A549 (cell line): ENCODE measurements at regions not wholly inside any gene's neighbourhood (a gene's known extent, or its start where the extent isn't known, plus 50 kb on each side); places are given as distances from the start of the nearest gene placed in this dataset.
"Not testable (repeated sequence)": the region's sequence is repeated elsewhere in the genome, so short reads cannot be mapped to it uniquely, and the experiment has no call there.

Source experiments
- ATAC-seq, 2 experiments: fragments of 200-7000 bp in 1 of 2; fragments of >200 bp in 1 of 2; cut with Nextera tagmentation in 1 of 2; cut with Tn5 transposase in 1 of 2; 3 replicates each; pipeline versions ENCODE4 v1.8.0 to v1.9.1; 2018 to 2020; ENCODE audit warnings: mild to moderate bottlenecking in 1 of 2, moderate library complexity in 1 of 2
- CTCF ChIA-PET: fragments of 300-600 bp; sonication (Branson Sonifier 250); formaldehyde crosslinking; extraction: SDS; loops from one replicate; lab custom pipeline; 2021; ENCODE audit warnings: antibody characterized with exemption, inconsistent platforms; lab: Yijun Ruan, JAX
- POLR2A ChIA-PET: fragments of 350-600 bp; formaldehyde crosslinking; extraction: SDS; loops from one replicate; lab custom pipeline; 2021; ENCODE audit warnings: antibody characterized with exemption, inconsistent platforms; lab: Yijun Ruan, JAX
- DNase-seq, 2 experiments: peaks; one replicate each; pipeline versions ENCODE4 v3.0.0 to v3.0.0-alpha.2; 2011 to 2016; ENCODE audit warnings: low read depth in 1 of 2, low spot score in 1 of 2
- FAIRE-seq: peaks from 2 replicates; lab custom pipeline; 2011; peaks lifted over from hg19 to GRCh38; lab: Jason Lieb, UNC
- H3K27ac ChIP-seq, 2 experiments: fragments of >200 bp; sonication (Bioruptor Twin); formaldehyde crosslinking; 3 replicates each; pipeline ENCODE4 v1.5.1; 2016 to 2017
- H3K4me1 ChIP-seq: fragments of >200 bp; sonication (Bioruptor Twin); formaldehyde crosslinking; 3 replicates; pipeline ENCODE4 v1.6.1; 2016
- H3K4me2 ChIP-seq: fragments of >200 bp; sonication (Bioruptor Twin); formaldehyde crosslinking; 3 replicates; pipeline ENCODE4 v1.6.1; 2016
- H3K4me3 ChIP-seq: fragments of >200 bp; sonication (Bioruptor Twin); formaldehyde crosslinking; 3 replicates; pipeline ENCODE4 v1.5.1; 2016
- H3K9me3 ChIP-seq: fragments of >200 bp; sonication (Bioruptor Twin); formaldehyde crosslinking; 3 replicates; pipeline ENCODE4 v1.6.1; 2016
- BCL3 ChIP-seq: fragments of >200 bp; sonication (Bioruptor Twin); formaldehyde crosslinking; IDR thresholded peaks from 3 replicates; pipeline ENCODE4 v1.6.1; 2016
- BHLHE40 ChIP-seq: IDR thresholded peaks from 2 replicates; pipeline ENCODE4 v1.6.1; 2012; ENCODE audit warnings: low read depth, low read length, inconsistent platforms
- CBX2 ChIP-seq: fragments of 200-600 bp; sonication (generic); IDR thresholded peaks from 2 replicates; pipeline ENCODE4 v1.6.1; 2016; ENCODE audit warnings: low read depth, mild to moderate bottlenecking, borderline replicate concordance
- CBX8 ChIP-seq: fragments of 200-600 bp; sonication (generic); IDR thresholded peaks from 2 replicates; pipeline ENCODE4 v1.6.1; 2016
- CEBPB ChIP-seq, 2 experiments: fragments of >200 bp in 1 of 2; sonication (Bioruptor Twin) in 1 of 2; formaldehyde crosslinking in 1 of 2; IDR thresholded peaks; 2 replicates each; pipeline ENCODE4 v1.6.1; 2012 to 2016
- CHD4 ChIP-seq: fragments of 200-600 bp; sonication (generic); IDR thresholded peaks from 2 replicates; pipeline ENCODE4 v1.6.1; 2016; ENCODE audit warnings: antibody characterized with exemption, mild to moderate bottlenecking, borderline replicate concordance
- CTCF ChIP-seq: fragments of >200 bp; sonication (Bioruptor Twin); formaldehyde crosslinking; IDR thresholded peaks from 3 replicates; pipeline ENCODE4 v1.5.1; 2016
- EHMT2 ChIP-seq: fragments of 200-600 bp; sonication (generic); IDR thresholded peaks from 2 replicates; pipeline ENCODE4 v1.6.1; 2016; ENCODE audit warnings: antibody characterized with exemption, low read depth, mild to moderate bottlenecking, moderate library complexity
- FOSB ChIP-seq: fragments of 250-450 bp; sonication (Bioruptor Pico); IDR thresholded peaks from 2 replicates; pipeline ENCODE4 v1.5.0; 2020; ENCODE audit warnings: mild to moderate bottlenecking, moderate library complexity
- FOSL2 ChIP-seq, 2 experiments: fragments of 450-650 bp in 1 of 2; fragments of >200 bp in 1 of 2; sonication (Bioruptor Twin) in 1 of 2; formaldehyde crosslinking; IDR thresholded peaks; 2 replicates each; pipeline versions ENCODE4 v1.5.0 to v1.6.1; 2016 to 2020; ENCODE audit warnings: mild to moderate bottlenecking in 1 of 2, moderate library complexity in 1 of 2
- GATA3 ChIP-seq: IDR thresholded peaks from 2 replicates; pipeline ENCODE4 v1.6.1; 2012; ENCODE audit warnings: borderline replicate concordance
- HDAC2 ChIP-seq: fragments of 200-600 bp; sonication (generic); IDR thresholded peaks from 2 replicates; pipeline ENCODE4 v1.6.1; 2016
- HOXB13 ChIP-seq: fragments of 250-450 bp; sonication (Bioruptor Pico); IDR thresholded peaks from 2 replicates; pipeline ENCODE4 v1.5.0; 2020; ENCODE audit warnings: low read depth, mild to moderate bottlenecking, moderate library complexity
- JUN ChIP-seq, 2 experiments: fragments of >200 bp; sonication (Bioruptor Twin); formaldehyde crosslinking; IDR thresholded peaks; 2 replicates in 1 of 2; 3 replicates in 1 of 2; pipeline ENCODE4 v1.6.1; 2016 to 2017
- KDM1A ChIP-seq: fragments of 200-600 bp; sonication (generic); IDR thresholded peaks from 2 replicates; pipeline ENCODE4 v1.6.1; 2016; ENCODE audit warnings: low read depth, mild to moderate bottlenecking
- NFE2L2 ChIP-seq: fragments of 150-350 bp; conservative IDR thresholded peaks from 2 replicates; pipeline ENCODE4 v1.6.1; 2014; ENCODE audit warnings: low read length
- PHF8 ChIP-seq: fragments of 200-600 bp; sonication (generic); IDR thresholded peaks from 2 replicates; pipeline ENCODE4 v1.6.1; 2016; ENCODE audit warnings: low read depth, mild to moderate bottlenecking, antibody characterized with exemption, moderate library complexity, borderline replicate concordance
- RARB ChIP-seq: fragments of 250-450 bp; sonication (Bioruptor Pico); IDR thresholded peaks from 2 replicates; pipeline ENCODE4 v1.8.0; 2021; ENCODE audit warnings: mild to moderate bottlenecking, moderate library complexity
- RCOR1 ChIP-seq: fragments of 150-350 bp; IDR thresholded peaks from 2 replicates; pipeline ENCODE4 v1.6.1; 2014; ENCODE audit warnings: antibody characterized with exemption, low read length, low read depth
- RFX5 ChIP-seq: fragments of 450-650 bp; IDR thresholded peaks from 2 replicates; pipeline ENCODE4 v1.7.1; 2014; ENCODE audit warnings: antibody characterized with exemption, mild to moderate bottlenecking, moderate library complexity
- SMC3 ChIP-seq: fragments of >200 bp; sonication (Bioruptor Twin); formaldehyde crosslinking; IDR thresholded peaks from 3 replicates; pipeline ENCODE4 v1.6.1; 2018; ENCODE audit warnings: inconsistent platforms
- SREBF2 ChIP-seq: fragments of 450-650 bp; IDR thresholded peaks from 2 replicates; pipeline ENCODE4 v1.6.1; 2014; ENCODE audit warnings: mild to moderate bottlenecking, moderate library complexity
- TFCP2L1 ChIP-seq: fragments of 250-450 bp; sonication (Bioruptor Pico); IDR thresholded peaks from 2 replicates; pipeline ENCODE4 v1.5.0; 2021; ENCODE audit warnings: mild to moderate bottlenecking
- TP53 ChIP-seq: fragments of 250-450 bp; sonication (Bioruptor Pico); IDR thresholded peaks from 2 replicates; pipeline ENCODE4 v1.5.0; 2021; ENCODE audit warnings: mild to moderate bottlenecking, moderate library complexity
- ZC3H11A ChIP-seq: fragments of 450-650 bp; IDR thresholded peaks from 2 replicates; pipeline ENCODE4 v1.6.1; 2014; ENCODE audit warnings: antibody characterized with exemption, mild to moderate bottlenecking
- WGBS: methylation state at CpG from one replicate; pipeline ENCODE4 v1.1.6; 2017; ENCODE audit errors: missing lambda C conversion rate; 5-methylcytosine and 5-hydroxymethylcytosine counted together
- TF ChIP-seq, protein P1 (sequence below): fragments of 250-450 bp; sonication (Bioruptor Pico); IDR thresholded peaks from 2 replicates; pipeline ENCODE4 v1.5.0; 2021; ENCODE audit warnings: mild to moderate bottlenecking, moderate library complexity, borderline replicate concordance

DNA sequence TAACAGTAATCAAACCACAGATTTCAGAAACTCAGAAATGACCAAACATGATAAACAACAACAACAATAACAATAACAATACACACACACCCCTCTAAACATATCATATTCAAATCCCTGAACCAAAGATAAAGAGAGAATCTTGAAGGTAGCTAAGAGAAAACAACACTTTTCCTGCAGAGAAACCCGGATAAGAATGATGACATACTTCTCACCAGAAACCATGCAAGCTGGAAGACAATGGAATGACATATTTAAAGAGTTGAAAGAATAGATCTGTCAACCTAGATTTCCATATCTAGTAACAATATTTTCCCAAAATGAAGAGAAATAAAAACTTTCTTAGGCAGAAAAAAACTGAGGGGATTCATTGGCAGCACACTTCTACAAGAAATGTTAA, 138.1 kb downstream of the LIG4 start:
- no peaks in the 10 kb centered on the region for H3K4me1 ChIP-seq
- POLR2A ChIA-PET: no interaction called here

DNA sequence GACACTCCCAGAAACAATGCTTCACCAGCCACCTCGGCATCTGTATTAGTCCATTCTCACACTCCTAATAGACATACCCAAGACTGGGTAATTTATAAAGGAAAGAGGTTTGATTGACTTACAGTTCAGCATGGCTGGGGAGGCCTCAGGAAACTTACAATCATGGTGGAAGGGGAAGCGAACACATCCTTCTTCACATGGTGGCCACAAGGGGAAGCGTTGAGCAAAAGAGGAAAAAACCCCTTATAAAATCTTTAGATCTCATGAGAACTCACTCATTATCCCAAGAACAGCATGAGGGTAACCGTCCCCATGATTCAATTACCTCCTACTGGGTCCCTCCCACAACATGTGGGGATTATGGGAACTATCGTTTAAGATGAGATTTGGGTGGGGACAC, 140.9 kb downstream of the LIG4 start:
- CTCF ChIA-PET, ATAC-seq, H3K27ac ChIP-seq, H3K4me2 ChIP-seq, POLR2A ChIA-PET, DNase-seq, FAIRE-seq, H3K4me3 ChIP-seq, H3K9me3 ChIP-seq, H3K4me1 ChIP-seq: not testable (repeated sequence)
- WGBS: 4% methylated on average over 5 of the region's 5 CpGs

More for the DNA sequence above, 138.1 kb downstream of the LIG4 start:
- 0% methylated on average over 1 of the region's 1 CpG for WGBS
- Histone ChIP-seq H3K4me2 (no peak overlapping the region), H3K4me3 (no peak overlapping the region), H3K9me3 (no peaks in the 10 kb centered on the region), H3K27ac (no peak overlapping the region)
- no peak for FAIRE-seq
- no peak for DNase-seq
- TF ChIP-seq FOSL2 (IDR thresholded peaks at IDR 0.05) (no peak), FOSL2 (CRISPR knock-in tag; IDR thresholded peaks at IDR 0.05) (no peak), HDAC2 (no peak), GATA3 (no peak), EHMT2 (no peak), RARB (CRISPR knock-in tag) (no peak), CHD4 (no peak), NFE2L2 (no peak), PHF8 (no peak), SMC3 (no peak), CBX2 (no peak), RCOR1 (no peak), BCL3 (no peak), TFCP2L1 (no peak), KDM1A (no peak)
- TF ChIP-seq, protein P1, sequence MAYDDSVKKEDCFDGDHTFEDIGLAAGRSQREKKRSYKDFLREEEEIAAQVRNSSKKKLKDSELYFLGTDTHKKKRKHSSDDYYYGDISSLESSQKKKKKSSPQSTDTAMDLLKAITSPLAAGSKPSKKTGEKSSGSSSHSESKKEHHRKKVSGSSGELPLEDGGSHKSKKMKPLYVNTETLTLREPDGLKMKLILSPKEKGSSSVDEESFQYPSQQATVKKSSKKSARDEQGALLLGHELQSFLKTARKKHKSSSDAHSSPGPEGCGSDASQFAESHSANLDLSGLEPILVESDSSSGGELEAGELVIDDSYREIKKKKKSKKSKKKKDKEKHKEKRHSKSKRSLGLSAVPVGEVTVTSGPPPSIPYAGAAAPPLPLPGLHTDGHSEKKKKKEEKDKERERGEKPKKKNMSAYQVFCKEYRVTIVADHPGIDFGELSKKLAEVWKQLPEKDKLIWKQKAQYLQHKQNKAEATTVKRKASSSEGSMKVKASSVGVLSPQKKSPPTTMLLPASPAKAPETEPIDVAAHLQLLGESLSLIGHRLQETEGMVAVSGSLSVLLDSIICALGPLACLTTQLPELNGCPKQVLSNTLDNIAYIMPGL (CRISPR knock-in tag): no peak
- CTCF ChIA-PET: no interaction called here
- ATAC-seq: no peak

- 4% methylated on average over 5 of the region's 5 CpGs for WGBS
- ATAC-seq: no peak
- no peak for FAIRE-seq
- POLR2A ChIA-PET: no interaction called here
- DNase-seq: no peak
- Histone ChIP-seq H3K4me3 (no peak overlapping the region), H3K4me2 (no peak overlapping the region), H3K9me3 (no peaks in the 10 kb centered on the region), H3K4me1 (no peaks in the 10 kb centered on the region), H3K27ac (no peak overlapping the region)
- TF ChIP-seq SREBF2: no peak
- no peak for TF ChIP-seq CTCF
- no peak for TF ChIP-seq FOSB (CRISPR knock-in tag)
- TF ChIP-seq GATA3: no peak
- no peak for TF ChIP-seq RFX5
- TF ChIP-seq HDAC2: no peak
- no peak for TF ChIP-seq TP53 (CRISPR knock-in tag)
- TF ChIP-seq NFE2L2: no peak
- TF ChIP-seq HOXB13: no peak
- no peak for TF ChIP-seq ZC3H11A
- TF ChIP-seq CBX8: no peak
- no peak for TF ChIP-seq CEBPB (IDR thresholded peaks at IDR 0.05)
- no peak for TF ChIP-seq JUN (IDR thresholded peaks at IDR 0.05)
- no peak for TF ChIP-seq BHLHE40
- CTCF ChIA-PET: no interaction called here
Observed at GRCh38 chr13:108070925-108071324, 144.4 kb downstream of the LIG4 start.
